VCaP (cell line): ENCODE measurements at regions not wholly inside any gene's neighbourhood (a gene's known extent, or its start where the extent isn't known, plus 50 kb on each side); places are given as distances from the start of the nearest gene placed in this dataset.

Source experiments
- H3K27ac ChIP-seq: fragments of 450-650 bp; 2 replicates; pipeline ENCODE4 v1.5.1; 2017
- CTCF ChIP-seq: fragments of 450-650 bp; conservative IDR thresholded peaks from 2 replicates; pipeline ENCODE4 v1.5.1; 2017; ENCODE audit warnings: mild to moderate bottlenecking, moderate library complexity

GRCh38 chr18:30623401-30624065 is 419.0 kb downstream of the DSC3 start:
- no peak overlapping the region for H3K27ac ChIP-seq
- TF ChIP-seq CTCF = no peak

GRCh38 chr18:30622635-30623034 is 419.9 kb downstream of the DSC3 start:
- H3K27ac ChIP-seq = no peak overlapping the region
- no peak for TF ChIP-seq CTCF

GRCh38 chr18:30622104-30622503 is 420.4 kb downstream of the DSC3 start:
- no peak for TF ChIP-seq CTCF
- H3K27ac ChIP-seq = no peak overlapping the region

- no peak overlapping the region for H3K27ac ChIP-seq
- TF ChIP-seq CTCF = no peak
Measured at GRCh38 chr18:30618567-30618966, 424.0 kb downstream of the DSC3 start.

- TF ChIP-seq CTCF = no peak
- no peak overlapping the region for H3K27ac ChIP-seq
Measured at GRCh38 chr18:30616414-30616813, 426.1 kb downstream of the DSC3 start.

GRCh38 chr18:30613467-30613801 is 429.1 kb downstream of the DSC3 start:
- TF ChIP-seq CTCF = no peak
- no peak overlapping the region for H3K27ac ChIP-seq

GRCh38 chr18:30601541-30601940 is 441.0 kb downstream of the DSC3 start:
- H3K27ac ChIP-seq = no peak overlapping the region
- no peak for TF ChIP-seq CTCF
